ENCODE measurements at regions not wholly inside any gene's neighbourhood (a gene's known extent, or its start where the extent isn't known, plus 50 kb on each side); places are given as distances from the start of the nearest gene placed in this dataset.

DNA sequence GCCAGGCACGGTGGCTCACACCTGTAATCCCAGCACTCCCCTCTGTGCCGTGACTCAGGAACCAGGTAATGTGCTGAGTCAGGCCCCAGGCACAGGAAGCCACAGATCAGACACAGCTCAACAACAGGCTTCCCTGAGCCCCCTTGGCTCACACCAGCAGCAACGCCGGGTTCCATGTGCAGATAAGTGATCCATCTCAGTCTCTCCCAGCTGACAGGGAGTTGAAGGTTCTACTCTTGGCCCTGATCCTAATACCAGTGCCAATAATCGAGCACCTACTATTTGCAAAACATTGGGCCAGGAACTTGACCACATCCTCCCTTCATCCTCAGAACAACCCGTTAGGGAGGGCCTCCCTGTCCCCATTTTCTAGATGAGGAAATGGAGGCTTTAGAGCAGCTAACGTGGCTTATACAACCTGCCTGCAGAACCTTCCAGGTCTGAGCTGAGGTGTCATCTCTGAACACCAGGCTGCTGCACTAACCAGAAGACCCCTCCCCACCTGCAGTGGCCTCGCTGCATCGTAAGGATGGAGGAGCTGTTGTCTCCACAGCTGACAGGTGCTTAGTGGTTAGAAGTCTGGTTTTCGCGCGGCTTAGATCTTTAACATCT, 64.8 kb upstream of the AMZ2 start:
- no peak for DNase-seq

DNA sequence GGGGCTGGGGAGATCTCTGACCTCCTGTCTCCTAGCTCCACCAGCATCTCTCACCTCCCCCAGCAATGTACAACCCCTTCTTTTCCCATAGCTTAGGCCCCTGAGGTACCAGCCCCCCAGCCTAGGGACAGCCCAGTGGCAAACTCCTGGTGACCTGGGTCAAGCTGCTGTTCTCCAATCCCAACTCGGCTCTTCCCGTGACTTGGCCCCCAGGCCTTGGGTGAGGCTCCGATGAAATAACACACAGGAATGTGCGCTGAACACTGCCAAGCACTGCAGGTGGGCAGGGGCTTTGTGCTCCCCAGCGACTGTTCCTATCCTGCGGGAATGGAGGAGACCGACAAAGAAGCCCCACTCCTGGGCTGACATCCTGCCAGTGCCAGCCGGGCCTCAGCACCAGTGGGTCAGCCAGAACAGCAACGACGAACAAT, 63.7 kb upstream of the AMZ2 start:
- no peak for DNase-seq

DNA sequence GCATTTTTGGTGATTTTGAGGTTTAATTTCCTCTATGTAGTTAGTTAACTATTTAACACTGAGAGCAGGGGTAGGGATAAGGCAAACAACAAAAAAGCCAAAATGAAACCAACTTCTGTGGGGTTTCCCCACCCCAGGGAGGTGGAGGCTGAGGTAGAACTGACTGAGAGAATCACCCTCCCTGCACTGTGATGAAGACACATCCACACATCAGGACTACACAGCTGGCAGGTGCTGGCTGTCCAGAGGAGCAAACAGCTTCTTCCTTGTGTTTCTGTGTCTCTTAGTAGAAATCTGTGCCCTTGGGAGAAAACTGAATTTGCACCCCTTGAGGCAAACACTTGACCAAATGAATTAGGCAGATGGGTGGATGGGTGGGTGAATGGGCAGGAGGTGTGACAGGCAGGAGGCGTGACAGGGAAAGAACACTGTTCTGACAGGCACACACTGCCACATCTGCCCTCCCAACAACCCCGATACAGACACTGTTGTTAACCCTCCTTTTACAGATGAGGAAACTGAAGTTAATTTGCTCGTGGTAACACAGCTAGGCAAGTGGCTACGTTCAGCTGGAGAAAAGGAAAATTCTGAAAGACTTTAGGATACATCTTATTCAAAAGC, 62.9 kb upstream of the AMZ2 start:
- DNase-seq, result no peak

DNA sequence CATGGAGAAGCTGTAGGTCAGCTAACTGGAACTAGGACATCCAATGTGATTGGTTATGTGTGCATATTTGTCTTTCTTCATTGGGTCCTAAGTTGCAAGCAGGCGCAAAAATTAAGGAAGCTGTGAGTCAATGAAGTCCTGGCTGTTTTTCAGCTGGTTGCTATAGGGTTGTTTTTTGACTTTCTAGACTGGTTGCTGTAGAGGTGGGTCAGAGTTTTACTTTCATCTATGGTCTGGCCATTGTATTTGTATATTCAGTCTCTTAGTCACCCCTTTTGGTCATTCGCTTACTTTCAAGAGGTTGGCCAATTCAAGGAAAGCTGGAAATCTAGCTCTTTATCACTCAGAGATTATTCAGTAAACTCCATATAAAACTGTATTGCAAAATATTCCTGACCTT, 62.0 kb upstream of the AMZ2 start:
- DNase-seq, result no peak

DNA sequence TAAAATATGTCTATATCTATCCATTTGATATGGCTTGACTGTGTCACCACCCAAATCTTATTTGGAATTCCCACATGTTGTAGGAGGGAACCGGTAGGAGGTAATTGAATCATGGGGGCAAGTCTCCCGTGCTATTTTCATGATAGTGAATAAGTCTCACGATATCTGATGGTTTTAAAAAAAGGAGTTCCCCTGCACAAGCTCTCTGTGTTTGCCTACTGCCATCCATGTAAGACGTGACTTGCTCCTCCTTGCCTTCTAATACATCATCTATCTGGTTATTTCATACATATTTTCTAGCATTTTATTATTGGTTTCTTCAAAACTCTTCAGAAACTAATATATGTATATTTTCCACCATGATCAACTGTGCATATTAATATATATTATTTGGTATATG, 57.3 kb upstream of the AMZ2 start:
- no peak for DNase-seq

DNA sequence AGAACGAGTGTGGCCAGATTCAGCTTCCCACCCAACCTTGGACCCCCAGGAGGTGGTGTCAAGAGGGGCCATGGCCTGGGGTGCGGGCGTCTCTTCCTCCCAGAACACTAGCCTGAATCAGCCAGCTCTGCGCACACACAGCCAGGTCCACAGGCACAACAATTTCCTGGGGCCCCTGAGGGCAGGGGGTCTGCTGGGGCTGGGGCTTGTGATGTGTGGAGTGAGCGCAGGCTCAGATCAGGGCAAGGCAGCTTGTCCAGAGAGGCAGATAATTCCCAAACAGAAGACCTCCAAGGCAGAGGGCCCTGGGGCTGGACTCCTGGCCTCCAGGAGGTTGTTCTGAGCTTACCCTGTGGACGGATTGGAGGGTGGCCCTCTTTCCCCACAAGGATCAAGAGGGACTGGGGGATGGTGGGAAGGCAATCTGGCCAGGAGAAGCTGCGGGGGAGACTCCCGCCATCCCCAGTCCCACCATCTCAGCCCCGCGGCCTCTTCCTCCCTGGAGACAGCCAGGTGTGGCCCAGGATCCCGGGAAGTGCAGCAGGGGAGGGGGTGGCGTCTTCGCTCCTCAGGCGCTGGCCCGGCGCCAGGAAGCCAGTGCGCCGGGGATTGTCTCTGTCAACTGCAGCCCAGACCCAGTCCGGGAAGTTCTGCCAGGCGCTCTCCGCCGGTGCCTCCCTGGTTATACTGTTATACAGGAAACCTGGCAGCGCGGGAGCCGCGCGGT, 52.0 kb upstream of the AMZ2 start:
- DNase-seq, result no peak

DNA sequence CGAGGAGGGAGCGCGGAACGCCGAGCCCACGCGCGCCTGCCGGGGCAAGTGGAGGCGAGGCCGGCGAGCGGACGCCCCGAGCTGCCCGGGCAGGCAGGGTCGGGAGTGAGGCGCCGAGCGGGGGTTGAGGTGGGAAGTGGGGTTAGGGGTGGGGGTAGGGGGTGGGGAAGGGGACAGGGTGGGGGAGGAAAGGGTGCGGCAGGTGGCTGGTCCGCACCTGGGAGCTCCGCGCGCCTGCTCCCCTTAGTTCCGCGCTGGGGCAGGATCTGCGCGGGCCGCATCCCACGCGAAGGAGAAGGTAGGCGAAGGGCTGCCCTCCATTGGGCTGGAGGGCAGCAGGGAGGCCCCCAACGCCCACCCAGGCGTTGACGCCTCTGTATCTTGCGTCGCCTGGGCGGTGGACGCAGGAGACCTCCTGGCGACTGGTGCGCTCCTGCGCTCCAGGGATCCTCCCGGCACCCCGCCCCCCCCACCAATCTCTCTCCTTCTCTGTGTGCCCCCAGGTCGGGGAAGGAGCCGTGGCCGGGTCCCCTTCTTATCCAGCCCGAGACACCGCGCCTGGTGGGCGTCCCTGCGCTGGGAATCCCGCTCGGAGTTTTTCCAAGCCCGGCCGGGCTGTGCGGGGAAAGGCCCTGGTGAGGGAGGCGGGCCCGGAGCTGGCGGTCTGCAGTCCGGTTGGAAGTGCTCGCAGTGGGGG, 51.3 kb upstream of the AMZ2 start:
- DNase-seq, result peak in 1 of 56 donors; percentile 24

DNA sequence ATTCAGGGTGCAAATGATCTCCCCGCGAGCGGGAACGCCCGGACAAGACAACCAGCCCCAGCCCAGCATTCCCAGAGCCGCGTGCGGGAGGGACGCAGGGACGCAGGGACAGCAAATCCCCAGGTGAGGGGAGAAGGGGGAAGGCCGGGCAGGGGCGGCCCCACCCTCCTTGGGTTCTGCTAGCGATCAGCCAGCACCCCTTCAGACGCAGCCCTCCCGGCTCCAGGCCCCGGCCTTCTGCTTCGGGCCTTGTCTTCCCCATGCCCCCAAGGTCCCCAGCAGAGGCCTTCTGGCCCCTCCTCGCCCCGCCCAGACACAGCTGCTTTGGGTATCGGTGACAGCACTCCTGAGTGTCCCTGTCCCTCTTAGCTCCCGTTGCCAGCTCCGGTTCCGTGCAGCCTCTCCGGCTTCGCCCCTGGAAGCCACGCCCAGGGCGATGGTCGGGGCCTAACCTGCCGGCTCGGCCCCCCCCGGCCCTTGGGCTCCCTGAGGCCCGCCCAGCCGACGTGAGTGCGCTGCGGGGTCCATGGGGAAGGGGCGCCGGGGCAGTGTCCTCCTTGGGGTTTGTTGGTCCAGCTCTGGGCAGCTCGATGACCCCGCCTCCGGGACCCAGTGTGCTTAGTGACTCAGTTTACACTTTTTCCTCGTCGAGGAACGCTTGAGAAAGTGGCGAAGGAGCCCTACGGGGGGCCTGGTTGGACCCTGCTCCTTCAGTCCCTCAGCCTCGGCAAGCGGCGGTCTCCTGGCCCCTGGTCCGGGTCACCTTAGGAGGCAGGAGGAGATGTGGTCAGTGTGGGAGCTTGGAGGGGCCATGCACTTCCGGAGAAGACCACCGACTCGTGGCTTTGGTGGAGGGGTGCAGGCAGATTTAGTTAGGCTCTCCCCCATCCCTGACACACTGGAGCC, 50.5 kb upstream of the AMZ2 start:
- no peak for DNase-seq

DNA sequence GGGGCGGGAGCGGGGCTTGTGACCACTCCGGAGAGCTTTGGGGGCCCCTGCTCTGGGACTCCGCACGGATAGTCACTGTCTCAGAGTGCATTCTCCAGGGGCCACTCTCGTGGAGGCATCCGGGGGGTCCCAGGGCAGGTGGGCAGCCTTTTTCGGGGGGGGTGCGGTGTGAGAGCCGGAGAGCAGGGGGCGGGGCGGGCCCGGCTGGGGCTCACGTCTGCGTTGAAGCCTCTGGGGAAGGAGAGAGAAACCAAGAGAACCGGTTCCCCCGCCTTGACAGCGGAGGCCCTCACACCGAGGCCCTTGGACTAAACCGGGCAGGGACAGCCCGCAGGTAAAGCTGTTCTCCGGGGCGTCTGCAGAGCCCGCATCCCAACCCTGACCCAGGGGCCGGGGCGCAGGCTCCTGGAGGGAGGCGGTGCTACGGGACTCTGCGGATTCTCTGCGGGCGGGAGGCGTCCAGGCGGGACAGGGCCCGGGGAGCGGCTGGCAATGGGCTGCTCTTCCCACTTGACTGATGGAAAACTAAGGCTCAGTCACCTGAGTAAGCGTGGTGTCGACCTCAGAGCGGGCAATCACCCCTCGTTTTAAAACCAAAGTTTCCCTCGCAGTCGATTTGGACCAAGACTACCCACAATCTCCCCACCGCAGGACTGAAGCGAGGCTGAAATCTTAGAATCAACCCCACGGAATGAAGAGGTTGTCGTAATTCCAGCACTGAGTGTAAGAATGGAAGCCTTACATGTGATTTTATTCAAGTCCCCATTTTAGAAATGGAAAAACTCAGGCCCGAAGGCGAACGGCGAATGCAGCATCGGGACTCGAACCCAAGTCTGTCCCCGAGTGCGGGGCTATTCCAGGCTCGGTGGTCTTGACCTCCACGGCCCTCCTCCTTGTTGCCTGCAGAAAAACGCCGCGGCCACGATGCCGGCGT, 49.6 kb upstream of the AMZ2 start:
- no peak for DNase-seq

Measured in nucleus accumbens (tissue), 56 donors.